ENCODE measurements at regions not wholly inside any gene's neighbourhood (a gene's known extent, or its start where the extent isn't known, plus 50 kb on each side); places are given as distances from the start of the nearest gene placed in this dataset.

DNA sequence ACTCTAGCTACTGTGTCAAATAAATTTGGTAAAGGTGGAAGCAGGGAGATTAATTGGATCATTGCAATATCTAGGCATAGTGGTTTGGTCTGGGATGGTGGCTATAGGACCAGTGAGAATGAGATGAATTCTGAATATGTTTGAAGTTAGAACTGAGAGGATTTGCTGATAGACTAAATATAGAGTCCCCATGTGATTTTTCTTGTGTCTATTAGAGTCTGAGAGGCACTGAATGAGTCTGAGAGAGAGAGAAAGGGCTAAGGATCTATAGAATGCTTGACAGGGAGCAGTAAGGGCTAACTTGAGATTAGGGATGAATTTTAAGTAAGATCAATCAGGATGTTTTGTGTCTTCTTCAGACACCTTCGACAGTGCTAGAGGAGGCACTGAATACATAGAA, 77.9 kb upstream of the CHL1 start:
- no peak for TF ChIP-seq CTCF (IDR thresholded peaks at IDR 0.05)
- no peak for TF ChIP-seq POLR2A (IDR thresholded peaks at IDR 0.05)

All from esophagus squamous epithelium (tissue), 4 donors.